ENCODE measurements at regions not wholly inside any gene's neighbourhood (a gene's known extent, or its start where the extent isn't known, plus 50 kb on each side); places are given as distances from the start of the nearest gene placed in this dataset.

DNA sequence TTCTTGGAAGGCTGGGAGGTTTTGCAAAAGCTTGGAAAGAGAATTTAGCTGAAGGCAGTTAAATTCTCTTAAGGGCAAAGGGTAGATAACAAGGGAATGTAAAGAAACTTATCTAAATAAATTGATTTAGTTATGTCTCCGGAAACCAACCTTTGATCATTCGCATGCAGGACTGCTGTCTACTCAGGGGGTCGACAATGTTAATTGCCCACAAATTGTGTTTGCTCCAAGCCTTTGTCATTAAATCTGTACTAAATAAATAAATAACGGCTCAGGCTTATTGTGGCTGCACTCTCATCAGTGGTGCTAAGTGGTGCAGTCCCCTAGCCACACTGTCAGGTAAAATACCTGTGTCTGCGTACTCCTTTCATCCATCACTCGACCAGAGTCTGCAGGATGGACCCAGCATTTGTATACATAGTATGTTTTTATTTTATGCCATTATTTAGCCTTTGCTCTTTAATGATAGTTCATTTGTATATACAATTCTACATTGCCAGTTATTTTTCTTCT lies 497.4 kb upstream of the RASGRP1 start:
- DNase-seq (ENCODE audit: low spot score) (no peak), FAIRE-seq (no peak)

DNA sequence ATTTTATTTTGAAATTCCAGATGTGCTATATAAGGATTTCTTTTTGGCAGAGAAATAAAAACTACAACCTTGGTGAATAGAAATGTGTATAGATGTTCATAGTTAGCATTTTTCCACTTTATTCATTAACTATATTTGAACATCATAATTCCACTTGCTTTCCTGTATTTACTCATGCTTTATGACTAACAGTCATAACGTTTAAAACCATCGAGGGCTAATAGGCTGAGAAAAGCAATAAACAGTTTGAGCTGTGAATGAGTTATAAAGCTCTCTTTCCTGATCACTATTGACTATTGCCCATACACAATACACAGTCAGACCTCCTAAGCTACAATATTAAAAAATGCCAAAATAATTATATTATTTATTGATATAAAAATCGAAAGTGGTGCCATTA lies 502.1 kb upstream of the RASGRP1 start:
- DNase-seq (ENCODE audit: low spot score) (no peak), FAIRE-seq (no peak)

DNA sequence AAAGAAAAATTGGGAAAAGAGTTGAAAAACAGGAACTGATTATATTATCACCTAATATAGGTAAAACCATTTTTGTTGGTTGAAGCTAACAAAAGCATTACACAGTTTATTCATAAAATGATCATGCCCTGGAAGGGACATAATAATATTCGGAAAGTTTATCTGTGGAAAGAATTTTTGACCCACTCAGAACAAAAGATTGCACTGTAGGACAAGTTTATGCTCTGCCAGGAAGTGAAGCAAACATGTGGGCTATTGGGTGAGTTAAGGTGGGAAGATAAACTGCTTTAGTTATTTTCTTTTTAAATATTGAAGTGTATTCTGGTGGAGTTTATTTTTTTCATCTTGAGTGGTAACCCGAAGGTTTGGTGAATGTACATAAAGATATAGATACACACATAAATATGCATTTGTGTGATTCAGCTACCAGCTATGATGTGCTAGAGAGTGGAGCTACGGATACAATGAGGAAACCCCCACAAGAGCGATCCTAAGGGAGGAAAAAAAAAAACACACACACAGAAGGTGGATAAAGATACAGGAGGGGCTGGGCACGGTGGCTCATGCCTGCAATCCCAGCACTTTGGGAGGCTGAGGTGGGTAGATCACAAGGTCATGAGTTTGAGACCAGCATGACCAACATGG lies 506.4 kb upstream of the THBS1 start:
- FAIRE-seq (no peak), DNase-seq (ENCODE audit: low spot score) (no peak)

DNA sequence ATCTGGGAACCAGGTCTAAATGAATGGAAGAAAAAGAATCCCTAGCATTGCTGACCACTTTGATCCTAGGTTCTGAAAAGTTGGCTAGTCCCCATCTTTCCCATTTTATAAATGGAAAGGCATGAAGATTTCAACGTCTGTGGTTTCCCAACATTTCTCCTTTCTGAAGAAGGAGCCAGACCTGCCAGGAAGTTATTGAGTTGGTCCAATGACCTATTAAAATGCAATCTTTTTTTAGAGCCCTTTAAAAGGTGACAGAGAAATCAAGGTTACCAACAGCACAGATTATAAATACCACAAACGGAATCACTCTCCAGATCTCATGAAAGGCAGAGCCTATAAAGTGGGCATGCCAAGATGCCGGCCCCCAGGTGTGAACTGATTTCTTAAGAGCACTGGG lies 505.6 kb upstream of the THBS1 start:
- DNase-seq (ENCODE audit: low spot score) (peak; percentile 20), FAIRE-seq (no peak)

DNA sequence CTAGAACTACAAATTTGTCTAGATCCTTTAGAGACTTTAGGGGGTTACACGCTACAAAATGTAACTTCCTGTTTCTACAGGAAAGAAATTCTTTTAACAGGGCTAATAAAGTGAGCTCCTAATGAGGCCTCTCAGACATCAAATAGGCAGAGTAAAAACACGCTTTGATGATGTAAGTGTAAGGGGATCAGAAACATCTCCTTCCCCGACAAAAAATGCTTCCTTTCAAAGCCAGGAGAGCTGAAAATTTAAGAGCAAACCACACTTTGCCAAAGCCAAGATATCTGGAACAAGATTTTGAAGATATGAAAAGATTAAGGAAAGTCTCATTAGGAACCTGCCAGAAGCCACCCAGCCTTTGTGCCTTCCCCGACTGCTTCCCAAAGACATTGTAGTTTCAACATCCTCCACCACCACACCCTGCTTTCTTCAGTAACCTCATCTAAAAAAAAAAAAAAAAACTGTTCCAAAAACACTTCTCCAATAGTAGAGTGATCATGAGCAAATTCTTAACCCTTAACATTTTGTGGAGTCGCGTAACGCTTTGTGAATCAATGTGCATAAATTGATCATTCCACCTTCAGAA lies 505.0 kb upstream of the THBS1 start:
- FAIRE-seq: no peak

DNA sequence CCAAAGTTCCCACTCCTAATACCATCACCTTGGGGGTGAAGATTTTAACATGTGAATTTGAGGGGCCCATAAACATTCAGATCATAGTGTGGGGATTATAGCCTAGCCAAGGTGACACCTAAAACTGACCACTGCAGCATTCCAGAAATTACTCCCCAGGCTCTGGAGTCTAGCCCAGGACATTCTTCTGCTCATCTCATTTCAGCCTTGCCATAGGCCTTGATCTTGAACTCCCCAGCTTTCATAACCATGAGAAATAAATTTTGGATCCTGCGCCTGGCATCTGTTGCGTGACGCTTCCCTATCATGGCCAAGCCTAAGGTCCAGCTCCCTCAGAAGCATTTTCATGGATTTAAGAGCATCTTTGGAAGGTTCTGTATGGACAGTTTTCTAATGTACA lies 502.9 kb upstream of the THBS1 start:
- FAIRE-seq (no peak), DNase-seq (ENCODE audit: low spot score) (no peak)

More for the DNA sequence above, 505.0 kb upstream of the THBS1 start:
- no peak for DNase-seq (ENCODE audit: low spot score)

DNA sequence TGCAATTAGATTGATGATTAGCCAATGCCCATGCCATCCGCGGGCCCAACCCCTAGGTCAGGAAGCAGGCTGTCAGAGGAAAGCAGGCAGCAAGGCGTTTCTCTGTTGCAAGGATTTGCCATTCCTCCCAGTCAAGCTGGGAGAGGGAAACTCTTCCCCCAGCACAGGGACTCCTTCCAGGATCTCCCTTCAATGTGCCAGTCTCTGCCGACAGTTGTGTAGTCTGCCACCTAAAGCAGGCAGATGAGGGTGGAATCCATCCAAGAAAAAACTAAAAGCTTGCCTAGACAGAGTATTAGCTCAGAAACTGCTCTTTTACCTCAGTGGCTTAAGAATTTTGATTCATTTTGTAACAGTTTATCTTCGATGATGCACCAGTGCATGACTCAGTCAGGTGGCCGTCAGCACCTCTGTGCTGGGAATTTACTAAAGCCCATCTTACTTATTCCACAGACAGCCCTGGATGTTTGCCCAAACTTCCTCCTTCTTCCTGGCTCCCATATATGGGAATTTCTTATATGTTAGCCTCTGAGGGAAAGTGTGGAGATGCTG lies 501.5 kb upstream of the THBS1 start:
- no peak for FAIRE-seq

DNA sequence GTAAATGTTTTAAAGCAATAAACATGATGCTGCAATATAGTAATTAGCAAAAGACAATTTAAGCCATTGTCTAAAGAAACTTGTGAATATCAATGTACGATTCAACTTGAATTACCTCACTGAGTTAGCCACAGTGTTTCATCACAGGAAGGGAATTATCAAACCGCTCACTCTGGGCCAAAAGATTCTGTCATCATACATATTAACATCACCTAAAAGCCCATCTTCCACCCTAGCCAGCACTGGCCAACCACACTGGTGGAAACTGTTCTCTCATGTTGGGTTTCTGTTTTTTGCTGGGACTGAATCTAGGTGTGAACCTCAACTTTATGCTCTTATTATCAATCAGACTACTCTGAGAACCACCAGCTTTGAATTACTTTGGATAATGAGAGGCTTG lies 497.7 kb upstream of the THBS1 start:
- FAIRE-seq (no peak), DNase-seq (ENCODE audit: low spot score) (no peak)

More for the DNA sequence above, 501.5 kb upstream of the THBS1 start:
- peak; percentile 71 for DNase-seq (ENCODE audit: low spot score)

DNA sequence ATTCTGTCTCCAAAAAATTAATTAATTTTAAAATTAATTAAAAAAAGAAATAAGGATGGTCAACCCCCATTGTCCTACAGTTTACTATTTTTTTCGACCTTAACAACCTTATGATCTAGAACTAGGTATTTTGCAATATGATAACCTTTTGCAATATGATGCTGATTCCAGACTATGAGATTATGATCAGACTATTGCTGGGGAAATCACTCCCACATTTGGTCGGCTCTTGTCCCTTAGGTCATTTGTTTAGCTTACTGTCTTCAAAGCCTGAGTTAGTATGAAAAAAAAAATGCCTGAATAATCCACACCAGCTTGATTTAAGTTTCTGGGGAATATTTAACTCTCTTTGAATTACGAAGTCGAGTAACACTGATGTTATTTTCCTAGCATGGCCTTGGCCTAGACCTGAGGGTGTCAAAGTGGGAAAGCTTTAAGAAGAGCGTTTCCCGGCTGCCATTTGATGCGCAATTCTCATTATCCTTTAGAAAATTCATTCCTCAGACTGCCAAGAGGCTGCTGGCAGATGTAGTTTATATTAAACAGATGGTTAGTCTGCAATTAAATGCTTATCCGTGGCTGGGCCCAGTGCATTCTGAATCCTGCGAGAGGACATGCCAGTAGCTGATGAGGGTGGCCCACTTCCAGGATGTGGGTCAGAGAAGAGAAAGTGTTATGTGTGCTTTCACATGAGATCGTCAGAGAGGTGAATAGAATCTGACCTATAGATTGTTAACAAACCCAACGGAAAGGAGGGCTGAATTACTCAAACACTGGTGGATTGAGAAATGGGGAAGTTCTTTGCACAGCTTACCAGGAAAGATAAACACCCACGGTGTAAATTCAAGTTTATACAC lies 496.0 kb upstream of the THBS1 start:
- DNase-seq (ENCODE audit: low spot score) (peak; percentile 12), FAIRE-seq (no peak)

DNA sequence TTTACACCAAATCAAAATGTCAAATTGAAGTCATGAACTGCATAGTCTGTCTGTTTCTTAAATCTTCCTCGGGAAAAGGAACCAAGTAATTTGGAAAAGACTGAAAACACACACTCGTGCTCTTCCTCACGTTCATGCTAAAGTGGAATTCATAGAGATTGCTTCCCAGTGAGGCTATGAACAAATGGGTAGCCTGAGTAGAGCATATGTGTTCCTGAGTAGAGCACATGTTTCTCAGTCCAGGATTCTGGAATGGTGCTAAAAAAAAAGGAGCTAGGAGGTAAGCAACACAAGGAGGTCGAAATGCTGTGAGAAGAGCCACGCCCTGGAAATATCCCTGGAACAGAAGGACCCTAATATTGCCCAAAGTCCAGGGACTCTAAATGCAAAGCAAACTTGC lies 494.2 kb upstream of the THBS1 start:
- no peak for DNase-seq (ENCODE audit: low spot score)
- no peak for FAIRE-seq

DNA sequence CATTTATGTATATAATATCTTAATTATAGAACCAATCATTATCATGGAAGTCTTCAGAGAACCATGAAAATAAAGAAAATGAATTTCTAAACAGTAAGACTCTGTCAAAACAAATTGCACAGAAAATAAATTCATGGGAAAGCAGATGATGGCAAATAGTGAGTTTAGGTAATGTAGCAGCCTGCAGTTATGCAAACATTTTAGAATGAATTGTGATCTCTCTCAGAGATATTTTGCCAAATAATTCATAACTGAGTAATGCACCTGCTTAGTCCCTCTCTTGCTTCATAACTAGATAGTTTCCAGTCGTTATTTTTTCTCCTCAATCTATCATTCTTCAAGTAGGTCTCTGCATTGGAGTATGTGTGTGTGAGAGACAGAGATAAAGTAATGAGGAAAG lies 492.7 kb upstream of the THBS1 start:
- DNase-seq (ENCODE audit: low spot score) (no peak), FAIRE-seq (no peak)

DNA sequence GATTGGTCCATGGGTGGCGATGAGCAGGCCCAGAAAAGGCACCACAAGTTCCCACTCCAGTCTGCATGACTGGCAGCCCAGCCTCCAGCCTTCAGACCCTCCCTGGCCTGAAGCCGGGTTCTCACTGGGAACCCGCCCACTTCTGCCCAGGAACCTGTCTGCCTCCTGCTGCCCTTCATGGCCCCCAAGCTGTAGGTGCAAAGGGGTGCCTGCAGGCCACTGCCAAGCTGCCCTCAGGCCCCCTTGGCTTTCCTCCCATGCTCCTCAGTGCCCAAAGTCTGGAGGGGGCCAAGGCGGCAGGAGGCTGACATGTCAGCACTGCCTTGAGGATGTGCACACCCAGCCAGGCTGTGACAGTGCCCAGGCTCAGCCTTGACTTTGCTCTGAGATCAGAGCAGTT lies 488.5 kb upstream of the THBS1 start:
- no peak for FAIRE-seq
- DNase-seq (ENCODE audit: low spot score): no peak

DNA sequence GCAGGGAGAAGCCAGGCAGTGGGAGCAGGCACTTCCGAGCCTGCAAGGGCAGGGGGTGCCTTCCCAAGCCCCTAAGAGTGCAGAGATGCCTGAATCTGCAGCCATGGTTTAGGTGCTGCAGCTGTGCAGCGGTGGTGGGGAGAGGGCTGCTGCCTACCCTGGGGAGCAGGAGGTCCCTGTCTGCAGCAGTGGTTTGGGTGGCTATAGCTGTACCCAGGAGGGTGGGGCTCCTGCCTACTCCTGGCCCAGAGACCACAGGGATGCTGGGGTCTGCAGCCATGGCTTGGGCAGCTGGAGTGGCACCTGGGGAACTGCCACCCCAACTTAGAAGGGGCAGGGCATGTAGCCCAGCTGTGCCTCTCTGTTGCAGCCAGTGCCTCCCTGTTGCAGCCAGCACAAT lies 488.1 kb upstream of the THBS1 start:
- DNase-seq (ENCODE audit: low spot score) (no peak), FAIRE-seq (no peak)

DNA sequence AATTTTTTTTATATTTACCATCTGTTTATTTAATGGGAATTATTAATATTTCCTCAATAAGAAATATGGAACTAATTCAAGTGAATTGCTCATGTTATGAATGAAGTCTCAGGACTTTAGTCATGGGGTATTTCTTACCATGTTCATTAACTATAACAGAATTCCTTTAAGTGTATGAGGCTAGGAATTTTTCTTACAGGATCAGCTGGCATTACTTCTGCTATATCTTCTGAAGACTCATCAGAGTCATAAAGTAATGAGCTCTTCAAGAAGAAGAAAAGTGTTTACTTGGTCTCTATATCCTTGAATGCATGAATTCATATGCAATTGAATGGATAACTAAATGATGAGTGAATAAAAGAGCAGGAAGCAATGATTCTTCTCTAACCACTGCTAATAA lies 486.8 kb upstream of the THBS1 start:
- FAIRE-seq (no peak), DNase-seq (ENCODE audit: low spot score) (no peak)

DNA sequence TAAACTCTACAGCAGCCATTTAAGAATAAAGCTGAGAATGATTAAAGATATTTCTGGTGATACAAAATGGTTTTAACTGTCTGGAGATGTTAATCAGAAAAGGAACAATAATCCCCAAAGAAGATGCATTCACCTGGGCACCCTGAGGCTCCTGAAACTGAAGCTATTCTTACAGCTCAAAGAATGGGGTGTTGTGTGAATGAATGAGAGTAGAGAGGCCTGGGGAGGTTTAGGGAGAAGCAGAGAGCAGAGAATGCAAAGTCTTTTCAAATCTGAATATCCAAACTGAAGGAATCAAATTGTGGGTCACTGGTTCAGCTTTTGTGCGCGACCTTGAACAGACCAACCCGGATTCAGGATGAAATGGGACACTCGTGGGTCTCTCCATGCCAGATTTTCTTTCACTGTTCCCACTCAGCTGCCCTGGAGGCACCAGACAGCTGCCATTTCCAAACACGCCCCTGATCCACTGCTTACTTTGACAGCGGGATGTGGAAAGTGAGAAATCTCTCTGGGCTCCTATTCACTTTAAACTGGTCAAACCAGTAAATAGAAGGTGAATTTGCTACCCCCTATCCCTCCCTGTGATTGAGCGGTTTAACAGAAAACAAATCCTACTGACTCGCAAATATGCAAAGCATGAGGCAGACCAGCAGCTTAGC lies 485.5 kb upstream of the THBS1 start:
- FAIRE-seq: no peak
- no peak for DNase-seq (ENCODE audit: low spot score)

DNA sequence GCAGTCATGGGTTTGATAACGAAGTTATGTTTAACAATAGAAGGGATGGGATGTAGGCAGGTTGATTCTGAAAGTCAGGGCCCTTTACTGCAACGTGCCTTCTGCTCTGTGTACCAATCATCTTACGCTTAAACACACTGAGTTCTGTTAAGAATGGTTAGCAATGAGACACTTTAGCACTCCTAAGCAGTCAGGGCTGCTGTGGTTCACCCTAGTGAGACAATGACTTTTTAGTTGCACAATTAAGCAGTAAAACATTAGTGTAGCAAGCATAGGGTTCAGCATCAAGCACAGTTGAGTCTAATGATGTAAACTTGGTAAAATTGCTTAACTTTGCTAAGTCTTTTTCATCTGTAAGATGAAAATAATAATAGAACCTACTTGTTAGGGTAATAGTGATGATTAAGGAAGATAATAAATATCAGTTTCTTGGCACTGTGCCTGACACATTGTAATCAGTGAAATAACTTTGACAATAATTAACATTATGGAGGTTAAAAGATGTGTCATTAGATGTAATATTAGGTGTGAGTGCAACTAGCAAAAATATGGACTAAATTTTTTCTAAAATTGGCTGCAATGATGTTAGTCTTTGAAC lies 484.2 kb upstream of the THBS1 start:
- DNase-seq (ENCODE audit: low spot score): no peak
- FAIRE-seq: no peak

DNA sequence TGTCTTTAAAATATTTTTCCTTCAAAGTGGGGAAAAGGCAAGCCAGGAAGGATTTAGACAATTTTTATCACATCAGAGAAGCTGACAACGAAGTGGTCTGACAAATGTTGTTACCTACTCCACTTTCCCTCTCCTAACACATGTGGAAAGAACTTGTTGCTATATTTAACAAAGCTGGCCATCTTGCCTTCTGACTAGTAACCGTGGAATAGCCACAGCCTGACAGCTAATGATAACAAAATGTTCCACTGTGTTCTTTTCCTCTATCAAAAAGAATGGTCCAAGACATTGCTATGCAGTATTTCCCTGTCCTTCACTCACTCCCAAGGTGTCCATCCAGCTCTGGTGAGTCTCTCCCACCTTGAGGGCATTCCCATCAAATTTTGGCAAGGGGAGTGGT lies 481.4 kb upstream of the THBS1 start:
- no peak for FAIRE-seq
- no peak for DNase-seq (ENCODE audit: low spot score)

DNA sequence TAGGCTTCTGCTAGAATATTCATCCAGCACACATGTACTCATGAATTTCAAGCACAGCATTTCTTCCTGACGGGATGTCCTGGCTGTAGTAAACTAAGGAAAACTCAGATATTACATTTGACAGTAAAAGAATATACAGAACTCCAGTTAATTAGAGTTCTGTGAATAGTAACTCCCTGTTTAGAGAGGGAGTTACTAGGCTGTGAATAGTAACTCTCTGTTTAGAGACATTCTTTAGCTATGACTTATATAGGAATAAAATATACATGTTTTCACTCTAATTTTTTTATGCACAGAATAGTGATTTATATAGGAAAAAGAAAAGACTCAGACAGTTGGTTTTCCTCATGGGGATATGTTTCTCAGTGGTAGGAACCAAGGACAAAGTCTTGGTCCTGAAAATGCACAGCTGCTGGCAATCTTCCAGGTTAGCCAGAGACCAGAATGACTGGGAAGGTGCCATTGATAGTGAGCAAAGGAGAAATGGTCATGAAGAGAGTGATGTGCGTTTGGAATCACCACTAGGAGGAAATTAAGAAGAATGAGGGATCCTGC lies 480.7 kb upstream of the THBS1 start:
- DNase-seq (ENCODE audit: low spot score) (no peak), FAIRE-seq (no peak)

DNA sequence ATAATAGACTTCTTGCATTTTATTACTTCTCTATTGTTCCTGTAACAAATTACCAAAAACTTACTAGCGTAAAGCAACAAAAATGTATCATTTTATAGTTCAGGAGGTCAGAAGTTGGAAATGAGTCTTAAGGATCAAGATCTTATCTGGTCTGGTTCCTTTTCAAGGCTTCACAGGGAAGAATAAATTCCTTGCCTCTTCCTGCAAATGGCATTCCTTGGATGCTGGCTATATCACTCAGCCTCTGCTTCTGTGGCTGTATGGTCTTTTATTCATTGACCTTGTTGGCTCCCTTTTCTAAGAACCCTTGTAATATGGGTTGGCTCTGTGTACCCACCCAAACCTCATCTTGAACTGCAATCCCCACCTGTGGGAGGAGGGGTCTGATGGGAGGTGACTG lies 478.4 kb upstream of the THBS1 start:
- no peak for FAIRE-seq

DNA sequence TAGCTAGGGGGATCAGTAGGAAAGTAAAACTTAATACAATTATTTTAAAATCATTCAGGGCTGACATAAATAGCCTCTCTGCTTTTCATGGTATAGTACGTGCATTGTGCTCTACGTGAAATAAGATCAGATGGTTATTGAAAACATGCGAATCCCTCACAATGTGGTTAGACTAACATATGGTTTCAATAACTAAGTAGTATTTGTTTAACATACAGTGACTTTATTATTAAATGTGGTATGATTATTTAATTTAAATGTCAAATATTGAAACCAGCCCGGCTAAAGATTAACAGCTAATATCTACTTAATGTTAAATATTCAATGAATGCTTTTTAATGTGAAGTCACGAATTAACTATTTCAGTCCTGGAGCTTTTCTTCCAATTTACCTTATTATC lies 473.9 kb upstream of the THBS1 start:
- DNase-seq (ENCODE audit: low spot score): no peak

More for the DNA sequence above, 478.4 kb upstream of the THBS1 start:
- DNase-seq (ENCODE audit: low spot score): no peak

DNA sequence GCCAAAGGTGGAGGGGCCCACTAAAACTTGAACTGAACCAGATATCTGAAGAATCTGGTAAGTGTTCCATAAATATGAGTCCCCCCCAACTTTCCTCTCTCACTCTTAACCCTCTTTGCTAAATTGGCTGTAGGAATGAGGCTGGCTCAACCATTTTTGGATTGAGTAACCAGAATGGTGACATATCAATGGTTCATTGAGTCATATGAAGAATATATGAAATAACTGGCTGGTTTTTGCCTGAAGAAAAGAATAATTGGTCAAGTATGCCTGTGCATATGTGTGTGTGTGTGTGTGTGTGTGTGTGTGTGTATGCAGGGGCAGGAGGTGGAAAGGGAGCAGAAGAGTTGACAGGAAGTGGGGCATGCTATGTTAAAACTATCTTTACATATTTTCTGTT lies 472.9 kb upstream of the THBS1 start:
- FAIRE-seq (no peak), DNase-seq (ENCODE audit: low spot score) (no peak)

More for the DNA sequence above, 473.9 kb upstream of the THBS1 start:
- no peak for FAIRE-seq
